HAP-1 (cell line): ENCODE measurements at regions not wholly inside any gene's neighbourhood (a gene's known extent, or its start where the extent isn't known, plus 50 kb on each side); places are given as distances from the start of the nearest gene placed in this dataset.
"Not testable (repeated sequence)": the region's sequence is repeated elsewhere in the genome, so short reads cannot be mapped to it uniquely, and the experiment has no call there.

Source experiments
- DNase-seq, 2 experiments: peaks; one replicate each; pipeline ENCODE4 v3.0.0-alpha.2; 2016 to 2020; ENCODE audit warnings: low spot score in 2 of 2
- H3K27me3 ChIP-seq: fragments of 250-450 bp; sonication (Bioruptor Pico); 2 replicates; pipeline ENCODE4 v1.5.1; 2020; ENCODE audit warnings: low read depth, mild to moderate bottlenecking, moderate library complexity
- H3K36me3 ChIP-seq: fragments of 250-450 bp; sonication (Bioruptor Pico); replicated peaks from 2 replicates; pipeline ENCODE4 v1.5.1; 2020; ENCODE audit warnings: mild to moderate bottlenecking
- H3K4me1 ChIP-seq: fragments of 250-450 bp; sonication (Bioruptor Pico); 2 replicates; pipeline ENCODE4 v1.5.1; 2020; ENCODE audit warnings: mild to moderate bottlenecking
- H3K4me3 ChIP-seq: fragments of 250-450 bp; sonication (Bioruptor Pico); 2 replicates; pipeline ENCODE4 v1.5.1; 2020; ENCODE audit warnings: mild to moderate bottlenecking, moderate library complexity
- H3K9me3 ChIP-seq: fragments of 250-450 bp; sonication (Bioruptor Pico); 2 replicates; pipeline ENCODE4 v1.5.1; 2020; ENCODE audit warnings: mild to moderate bottlenecking, moderate library complexity
- in situ Hi-C: fragments of 300-500 bp; cut with MboI; formaldehyde crosslinking; loops from 3 replicates; pipeline ENCODE4 v1.14.3; 2020; ENCODE audit warnings: low sequenced_read_pairs, inconsistent platforms, mixed read lengths

DNA sequence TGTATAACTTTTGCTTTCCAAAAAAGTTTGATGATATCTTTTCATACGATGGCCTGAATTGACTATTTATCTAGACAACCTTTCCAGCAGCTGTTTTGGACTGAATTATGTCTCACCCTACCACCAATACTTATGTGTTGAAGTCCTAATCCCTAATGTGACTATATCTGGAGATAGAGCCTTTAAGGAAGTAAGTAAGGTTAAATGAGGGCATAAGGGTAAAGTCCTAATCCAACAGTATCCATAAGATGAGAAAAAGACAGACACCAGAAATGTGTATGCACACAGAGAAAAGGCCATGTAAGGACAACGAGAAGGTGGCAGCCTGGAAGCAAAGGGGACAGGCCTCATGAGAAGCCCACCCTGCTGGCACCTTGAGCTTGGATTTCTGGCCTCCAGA, 86.6 kb upstream of the PPARGC1A start:
- H3K36me3 ChIP-seq = no peaks in the 10 kb centered on the region
- H3K4me1 ChIP-seq = no peaks in the 10 kb centered on the region
- no peak overlapping the region for H3K4me3 ChIP-seq
- no peak for DNase-seq
- H3K9me3 ChIP-seq = no peaks in the 10 kb centered on the region
- in situ Hi-C loops = no loop called here
- no peaks in the 10 kb centered on the region; the same call in 1 of the 2 replicates for H3K27me3 ChIP-seq

DNA sequence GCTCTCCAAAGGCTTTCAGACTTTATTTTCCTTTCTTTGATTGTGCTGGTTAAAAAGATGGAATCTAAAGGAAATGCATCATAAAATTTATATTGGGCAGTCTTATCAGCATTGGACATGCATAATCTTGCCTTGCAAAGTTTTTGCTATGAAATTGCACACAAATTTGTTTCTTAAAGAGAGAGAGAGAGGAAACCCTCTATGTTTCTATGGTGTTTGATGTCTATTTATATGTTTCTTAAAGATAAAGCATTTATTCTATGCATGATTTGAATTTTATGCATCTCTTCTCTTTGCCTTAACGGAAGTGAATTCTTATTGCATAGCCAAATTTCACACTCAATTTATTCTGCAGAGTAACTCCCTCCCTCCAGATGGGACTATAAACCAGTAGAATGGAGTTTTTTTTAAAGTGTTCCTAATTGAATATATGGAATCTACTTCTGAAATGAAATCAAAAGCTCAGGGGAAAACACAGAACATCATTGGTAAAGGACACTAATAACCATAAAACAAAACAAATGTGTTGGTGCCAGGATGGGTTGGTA, 83.5 kb upstream of the PPARGC1A start:
- no peaks in the 10 kb centered on the region for H3K36me3 ChIP-seq
- in situ Hi-C loops = no loop called here
- no peaks in the 10 kb centered on the region for H3K4me1 ChIP-seq
- H3K27me3 ChIP-seq = no peaks in the 10 kb centered on the region; the same call in 1 of the 2 replicates
- no peak overlapping the region for H3K4me3 ChIP-seq
- no peaks in the 10 kb centered on the region for H3K9me3 ChIP-seq
- DNase-seq = no peak

DNA sequence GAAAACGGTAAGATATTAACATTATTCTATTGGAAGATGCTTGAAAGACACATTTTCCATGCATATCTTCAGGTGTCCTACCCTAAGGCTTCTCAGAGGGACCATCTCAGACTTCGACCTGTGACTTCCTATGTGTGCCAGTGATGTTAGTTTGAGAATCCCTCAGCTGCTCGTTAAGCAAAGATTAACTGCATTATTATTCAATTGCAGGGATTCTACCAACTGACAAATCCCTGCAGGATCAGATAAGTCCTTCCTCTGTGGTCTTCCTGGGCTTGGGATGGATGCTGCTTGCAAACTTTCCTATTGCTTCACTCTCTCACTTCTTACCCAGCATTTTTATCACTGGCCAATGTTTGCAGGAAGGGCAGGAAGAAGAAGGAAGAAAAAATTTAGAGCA, 83.0 kb upstream of the PPARGC1A start:
- Histone ChIP-seq H3K4me1 (no peaks in the 10 kb centered on the region), H3K4me3 (no peak overlapping the region), H3K36me3 (no peaks in the 10 kb centered on the region), H3K9me3 (no peaks in the 10 kb centered on the region), H3K27me3 (no peaks in the 10 kb centered on the region; the same call in 1 of the 2 replicates)
- no peak for DNase-seq
- in situ Hi-C loops = no loop called here

DNA sequence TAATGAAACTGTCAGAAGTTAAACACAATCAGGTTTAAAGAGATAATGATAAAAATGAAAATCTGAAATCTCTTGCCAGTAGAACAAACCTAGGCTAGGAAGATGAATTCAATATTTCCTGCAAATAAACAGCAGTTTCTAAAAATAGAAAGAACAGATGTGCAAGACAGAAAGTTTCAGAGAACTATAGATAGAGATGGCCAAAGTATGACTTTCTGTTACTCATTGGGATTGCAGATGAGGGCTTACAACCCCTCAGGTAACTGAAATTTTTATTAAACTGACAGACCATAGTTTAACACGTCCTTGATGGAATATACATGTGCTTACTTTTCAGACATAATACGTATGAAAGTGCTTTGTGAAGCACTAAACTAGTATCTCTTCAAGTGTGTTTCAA, 82.3 kb upstream of the PPARGC1A start:
- H3K27me3 ChIP-seq = no peaks in the 10 kb centered on the region; the same call in 1 of the 2 replicates
- no peak overlapping the region for H3K4me3 ChIP-seq
- H3K4me1 ChIP-seq = no peaks in the 10 kb centered on the region
- no peaks in the 10 kb centered on the region for H3K36me3 ChIP-seq
- DNase-seq = no peak
- no peaks in the 10 kb centered on the region for H3K9me3 ChIP-seq
- in situ Hi-C loops = no loop called here

DNA sequence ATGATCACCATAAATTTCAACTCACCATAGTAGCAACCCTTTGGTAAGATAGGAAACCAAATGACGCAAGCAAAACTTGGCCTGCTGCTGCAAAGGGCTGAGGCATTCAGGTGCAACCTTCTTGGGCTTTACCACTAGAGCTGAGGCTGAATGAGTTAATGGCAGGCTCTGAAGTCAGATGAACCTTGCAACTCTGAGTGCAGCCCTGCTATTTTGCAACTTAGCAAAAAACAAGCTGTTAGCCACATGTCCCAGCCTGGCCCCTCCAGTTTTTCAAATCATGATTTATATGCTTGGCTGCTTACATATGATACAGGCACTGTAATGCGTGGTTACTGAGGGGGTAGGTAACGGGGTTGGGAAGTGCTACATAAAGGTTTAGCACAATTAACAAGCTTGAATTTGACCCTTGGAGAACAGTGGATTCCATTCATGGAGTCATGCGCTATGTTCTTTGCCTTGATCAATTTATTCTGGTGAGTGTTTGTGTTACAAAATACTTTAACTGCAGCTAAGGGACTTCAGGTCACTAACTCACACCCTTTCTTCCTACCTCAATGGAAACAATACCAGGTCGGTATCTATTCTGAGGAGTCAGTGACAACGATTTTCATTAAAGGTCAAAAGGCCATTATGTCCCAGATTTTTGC, 80.5 kb upstream of the PPARGC1A start:
- Histone ChIP-seq H3K9me3 (no peaks in the 10 kb centered on the region), H3K27me3 (no peaks in the 10 kb centered on the region; the same call in 1 of the 2 replicates), H3K4me3 (no peak overlapping the region), H3K4me1 (no peaks in the 10 kb centered on the region), H3K36me3 (no peaks in the 10 kb centered on the region)
- in situ Hi-C loops = no loop called here
- no peak for DNase-seq

DNA sequence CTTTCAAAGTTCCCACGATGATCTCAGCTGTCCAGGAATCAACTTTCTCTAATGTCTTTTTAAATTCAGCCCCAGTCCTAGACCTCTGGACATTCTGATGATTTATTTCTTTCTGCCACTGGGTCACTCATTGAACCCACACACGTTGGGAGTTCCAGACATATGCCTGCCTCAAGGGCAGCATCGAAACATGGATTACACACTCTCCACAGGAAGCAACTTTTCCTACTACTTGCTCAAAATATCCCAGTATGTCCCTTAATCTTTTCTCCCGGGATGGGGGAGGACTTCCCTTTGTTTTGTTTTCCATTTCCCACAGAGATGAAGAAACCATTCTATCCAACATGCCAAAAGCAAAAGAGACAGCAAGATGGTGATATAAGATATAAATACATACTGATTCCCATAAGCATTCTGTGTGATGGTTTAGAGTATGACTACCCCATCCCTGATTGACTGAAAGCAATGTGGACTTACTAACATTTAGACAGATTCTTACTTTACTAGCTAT, 79.8 kb upstream of the PPARGC1A start:
- Histone ChIP-seq H3K36me3 (no peaks in the 10 kb centered on the region), H3K4me1 (no peaks in the 10 kb centered on the region), H3K4me3 (no peak overlapping the region), H3K9me3 (no peaks in the 10 kb centered on the region), H3K27me3 (no peaks in the 10 kb centered on the region; the same call in 1 of the 2 replicates)
- in situ Hi-C loops = no loop called here
- no peak for DNase-seq

DNA sequence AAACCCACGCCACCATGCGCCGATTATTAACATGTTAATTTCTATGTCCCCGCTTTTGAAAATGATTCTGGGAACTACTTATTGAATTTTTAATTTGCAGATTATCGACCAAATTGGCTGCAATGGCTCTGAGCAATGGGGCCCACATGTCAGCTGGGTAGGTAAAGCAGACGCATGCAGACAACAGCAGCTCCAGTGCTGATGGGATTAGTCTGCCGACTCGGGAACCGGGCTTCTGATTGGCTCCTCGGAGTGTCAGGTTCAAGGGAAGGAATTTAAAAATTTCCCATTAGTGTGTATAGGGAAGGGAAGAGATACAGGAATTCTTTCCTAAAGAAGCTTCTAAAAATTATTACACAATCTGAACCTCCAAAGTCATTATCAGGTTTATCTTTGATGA, 77.4 kb upstream of the PPARGC1A start:
- H3K9me3 ChIP-seq = no peaks in the 10 kb centered on the region

DNA sequence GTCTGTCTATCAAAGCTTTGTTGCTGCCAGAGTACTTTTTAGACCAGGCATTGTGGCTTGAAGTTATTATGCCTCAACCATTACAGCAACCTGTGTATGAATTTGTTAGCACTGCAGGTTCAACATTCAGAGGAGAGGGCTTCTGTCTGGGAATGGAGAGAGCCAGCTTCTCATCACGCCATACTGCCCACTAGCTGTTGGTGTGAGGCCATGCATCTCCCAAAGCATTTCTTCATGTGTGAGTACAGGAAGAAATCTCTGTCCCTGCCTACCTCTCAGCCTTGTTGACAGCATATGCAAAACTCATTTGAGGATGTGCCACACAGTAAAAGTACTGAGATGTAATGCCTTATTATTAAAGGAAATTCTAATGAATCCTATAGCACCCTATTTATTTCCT, 76.9 kb upstream of the PPARGC1A start:
- no peaks in the 10 kb centered on the region for H3K27me3 ChIP-seq
- DNase-seq = no peak
- no peaks in the 10 kb centered on the region for H3K36me3 ChIP-seq
- H3K9me3 ChIP-seq = no peaks in the 10 kb centered on the region
- no peaks in the 10 kb centered on the region for H3K4me1 ChIP-seq
- in situ Hi-C loops = no loop called here
- no peak overlapping the region for H3K4me3 ChIP-seq

More for the DNA sequence above, 77.4 kb upstream of the PPARGC1A start:
- in situ Hi-C loops = no loop called here
- Histone ChIP-seq H3K4me1 (no peaks in the 10 kb centered on the region), H3K27me3 (no peaks in the 10 kb centered on the region), H3K4me3 (no peak overlapping the region), H3K36me3 (no peaks in the 10 kb centered on the region)
- DNase-seq = no peak

DNA sequence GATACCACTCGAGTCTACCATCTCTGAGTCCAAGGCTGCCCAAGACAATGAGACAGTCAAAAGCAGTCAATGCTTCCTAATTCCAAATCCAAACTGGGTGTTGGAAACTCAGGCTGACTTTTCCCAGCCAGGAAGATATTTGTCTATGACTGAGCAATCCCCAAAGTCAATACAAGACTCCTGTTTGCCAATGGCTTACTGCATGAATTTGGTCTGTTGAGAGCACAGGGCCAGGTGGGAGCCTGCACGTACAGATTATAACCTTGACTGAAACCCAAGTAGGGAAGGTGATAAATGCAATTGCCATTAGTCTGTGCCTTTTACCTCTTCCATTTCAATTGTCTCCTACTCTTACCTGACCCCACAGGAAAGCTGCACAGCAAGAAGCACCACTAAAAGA, 72.6 kb upstream of the PPARGC1A start:
- Histone ChIP-seq H3K27me3 (no peaks in the 10 kb centered on the region), H3K9me3 (no peaks in the 10 kb centered on the region), H3K4me1 (no peaks in the 10 kb centered on the region), H3K36me3 (no peaks in the 10 kb centered on the region), H3K4me3 (no peak overlapping the region)
- in situ Hi-C loops = no loop called here
- no peak for DNase-seq

DNA sequence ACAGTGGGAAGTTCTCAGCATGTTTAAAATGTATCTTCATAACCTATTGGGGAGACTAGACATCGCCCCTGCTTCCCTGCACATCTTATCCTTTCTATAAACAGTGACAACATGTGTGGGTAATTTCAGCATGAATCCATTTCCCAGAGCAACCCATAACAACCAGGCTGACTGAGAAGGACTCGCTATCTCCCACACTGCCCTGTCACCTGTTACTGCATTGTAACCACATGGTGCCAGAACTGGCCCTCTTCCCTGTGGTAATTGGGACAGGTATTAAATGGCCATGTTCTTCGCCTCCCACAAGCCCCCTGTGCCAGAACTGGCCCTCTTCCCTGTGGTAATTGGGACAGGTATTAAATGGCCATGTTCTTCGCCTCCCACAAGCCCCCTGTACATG, 71.5 kb upstream of the PPARGC1A start:
- H3K4me3 ChIP-seq, in situ Hi-C loops, H3K9me3 ChIP-seq, H3K36me3 ChIP-seq, DNase-seq, H3K27me3 ChIP-seq, H3K4me1 ChIP-seq: not testable (repeated sequence)

DNA sequence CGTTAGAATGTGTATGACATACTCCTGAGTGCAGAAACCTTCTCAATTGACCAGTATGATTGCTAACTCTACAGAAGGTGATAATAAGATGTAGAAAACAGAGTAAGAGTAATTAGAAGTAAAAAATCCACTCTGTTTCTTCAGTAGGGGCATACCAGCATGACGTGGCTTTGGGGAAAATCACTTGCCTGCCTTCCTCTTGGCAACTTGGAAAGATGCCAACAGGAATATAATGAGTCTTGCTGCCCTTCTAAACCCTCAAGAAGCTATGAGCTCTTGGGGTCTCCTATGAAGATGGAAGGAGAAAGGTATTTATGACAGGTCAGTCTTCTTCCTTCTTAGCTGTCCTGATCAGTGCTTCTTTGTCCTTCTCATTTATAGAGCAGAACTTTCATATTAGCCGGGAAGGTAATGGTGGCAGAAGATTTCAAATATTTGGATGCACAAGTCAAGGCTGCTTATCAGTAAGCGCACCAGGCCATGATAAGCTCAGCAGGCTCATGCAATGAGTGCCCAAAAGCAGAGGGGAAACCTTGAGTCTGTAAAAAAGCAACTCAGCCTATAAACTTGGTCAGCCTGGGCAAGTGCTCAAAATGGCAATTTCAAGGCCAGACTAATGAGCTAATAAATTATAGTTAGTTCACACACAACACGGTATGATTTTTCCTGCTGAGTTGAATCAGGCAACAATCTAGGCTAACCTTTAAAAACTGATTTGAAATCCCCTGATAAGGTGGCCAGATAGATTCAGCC, 69.7 kb upstream of the PPARGC1A start:
- no peaks in the 10 kb centered on the region for H3K36me3 ChIP-seq
- no peak overlapping the region for H3K4me3 ChIP-seq
- no peaks in the 10 kb centered on the region for H3K9me3 ChIP-seq
- no peak for DNase-seq
- H3K4me1 ChIP-seq = no peaks in the 10 kb centered on the region
- in situ Hi-C loops = no loop called here
- H3K27me3 ChIP-seq = no peaks in the 10 kb centered on the region

DNA sequence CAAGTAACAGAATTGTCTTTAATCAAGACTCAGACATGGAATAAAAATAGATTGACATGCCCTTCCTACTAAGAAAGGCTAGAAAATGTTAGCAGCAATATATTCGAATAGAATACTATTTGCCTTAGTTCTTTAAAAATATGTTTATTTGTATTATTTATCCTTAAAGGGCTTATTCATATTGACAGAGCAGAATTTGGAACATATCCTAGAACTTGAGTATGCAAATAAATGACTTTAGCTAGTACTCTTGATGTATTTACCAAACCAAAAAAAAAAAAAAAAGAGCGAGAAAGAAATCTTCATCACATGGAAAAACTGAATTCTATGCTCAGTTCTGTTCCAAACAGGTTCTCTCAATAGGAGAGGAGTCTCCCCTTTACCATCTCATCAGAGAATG, 68.9 kb upstream of the PPARGC1A start:
- no peak for DNase-seq
- Histone ChIP-seq H3K4me1 (no peaks in the 10 kb centered on the region), H3K36me3 (no peaks in the 10 kb centered on the region)

DNA sequence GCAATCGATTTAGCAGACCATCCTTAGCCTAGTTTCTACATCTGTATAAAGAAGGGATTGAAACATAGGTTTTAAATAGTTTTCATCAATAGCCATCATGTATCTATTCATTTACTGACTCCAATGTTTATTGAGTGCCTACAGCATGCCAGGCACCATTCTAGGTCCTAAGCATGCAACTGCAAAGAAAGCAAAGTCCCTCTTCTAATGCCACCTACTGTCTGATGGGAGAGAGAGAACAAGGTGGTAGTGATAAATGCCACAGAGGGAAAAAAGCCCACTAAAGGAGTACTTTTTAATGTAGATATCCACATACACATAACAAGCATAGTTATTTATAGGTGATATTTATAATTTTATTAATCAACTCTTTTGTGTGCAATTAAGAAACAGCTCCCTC, 67.6 kb upstream of the PPARGC1A start:
- Histone ChIP-seq H3K36me3 (no peaks in the 10 kb centered on the region), H3K9me3 (no peaks in the 10 kb centered on the region), H3K27me3 (no peaks in the 10 kb centered on the region), H3K4me1 (no peaks in the 10 kb centered on the region), H3K4me3 (no peak overlapping the region)
- DNase-seq = no peak
- in situ Hi-C loops = no loop called here

More for the DNA sequence above, 68.9 kb upstream of the PPARGC1A start:
- H3K9me3 ChIP-seq = no peaks in the 10 kb centered on the region
- in situ Hi-C loops = no loop called here
- H3K4me3 ChIP-seq = no peak overlapping the region
- no peaks in the 10 kb centered on the region for H3K27me3 ChIP-seq
